Pancreas (tissue), 10 donors: ENCODE measurements at regions not wholly inside any gene's neighbourhood (a gene's known extent, or its start where the extent isn't known, plus 50 kb on each side); places are given as distances from the start of the nearest gene placed in this dataset.

Source experiments
- ATAC-seq, 4 donors: fragments of 200-7000 bp; cut with Tn5 transposase; one replicate each; pipeline versions ENCODE4 v1.8.0 to v1.9.1; 2020; ENCODE audit warnings: mild to moderate bottlenecking in 4 of 4, moderate library complexity in 4 of 4
- DNase-seq, 6 donors: peaks; one replicate each; pipeline ENCODE4 v3.0.0-alpha.2; 2020
- FAIRE-seq: peaks from 2 replicates; lab custom pipeline; 2012; peaks lifted over from hg19 to GRCh38; lab: Jason Lieb, UNC
- H3K27ac ChIP-seq, 4 donors: fragments of 200-600 bp; sonication (generic); 1 replicate in 3 of 4; 2 replicates in 1 of 4; pipeline versions ENCODE4 v1.5.0 to v1.8.0; 2020
- H3K27me3 ChIP-seq, 4 donors: fragments of 200-600 bp; one replicate each; pipeline ENCODE4 v1.8.0; 2021
- H3K36me3 ChIP-seq, 3 donors: fragments of 200-600 bp; sonication (generic) in 1 of 3; one replicate each; pipeline versions ENCODE4 v1.5.0 to v1.8.0; 2020 to 2021
- H3K4me1 ChIP-seq, 3 donors: fragments of 200-600 bp; one replicate each; pipeline ENCODE4 v1.8.0; 2021
- H3K4me3 ChIP-seq, 4 donors: fragments of 200-600 bp; sonication (generic) in 2 of 4; one replicate each; pipeline versions ENCODE4 v1.5.0 to v1.8.0; 2020 to 2021
- H3K9me3 ChIP-seq, 4 donors: fragments of 200-600 bp; one replicate each; pipeline ENCODE4 v1.8.0; 2021
- WGBS, 2 donors: extraction: QIAGEN DNeasy Blood & Tissue Kit; methylation state at CpG; one replicate each; pipeline ENCODE4 v1.1.7; 2013; 5-methylcytosine and 5-hydroxymethylcytosine counted together
- intact Hi-C, 3 donors: fragments of 100-400 bp; cut with DNase I; formaldehyde crosslinking; loops; one replicate each; pipeline versions ENCODE4 v1.11.1 to v1.14.2; 2022
- TF ChIP-seq, protein P1 (sequence below), 4 donors: fragments of 200-600 bp; sonication (generic) in 3 of 4; IDR thresholded peaks; one replicate each; pipeline versions ENCODE4 v1.5.0 to v1.8.0; 2021; ENCODE audit warnings: antibody characterized with exemption in 4 of 4
- donor health status: healthy with polysubstance abuse.
- donor health status: DM: no; HTN: no; CAD: no; lungs with moderate emphysema.
- donor health status: DM: no; HTN: no; CAD: no.
- donor health status: control.
- donor health status: control.
- donor health status: Bipolar disorder and iron deficiency.
- donor health status: DM: yes; HTN: yes; CAD: no.
- donor health status: DM: no; HTN: no; CAD: no.
- donor health status: DM: no; HTN: no; CAD: no.
- donor health status: DM: yes; HTN: yes; CAD: no.

DNA sequence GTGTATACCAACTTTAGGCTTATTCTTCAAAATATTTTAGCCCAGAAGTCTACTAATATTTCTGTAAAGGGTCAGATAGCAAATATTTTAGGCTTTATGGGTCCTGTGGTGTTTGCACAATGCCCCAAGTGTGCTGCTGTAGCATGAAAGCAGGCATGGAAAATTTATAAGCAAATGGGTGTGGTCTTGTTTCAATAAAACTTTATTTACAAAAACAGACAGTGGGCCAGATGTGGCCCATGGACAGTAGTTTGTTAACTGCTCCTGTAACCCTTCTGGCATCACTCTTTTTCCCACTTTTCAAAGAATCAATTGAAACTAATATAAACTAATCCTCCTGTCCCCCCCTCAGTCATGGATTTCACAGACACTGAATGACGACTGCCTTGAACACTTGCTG is 410.7 kb downstream of the SHISA9 start:
- 60 to 79% methylated on average over 1 of the region's 1 CpG for WGBS, 2 donors
- no peaks in the 10 kb centered on the region for H3K4me1 ChIP-seq
- FAIRE-seq (no peak), ATAC-seq (no peak), DNase-seq (no peak)
- intact Hi-C loops, result no loop called here
- no peak overlapping the region for H3K4me3 ChIP-seq
- H3K27me3 ChIP-seq, result no peaks in the 10 kb centered on the region
- TF ChIP-seq, protein P1, sequence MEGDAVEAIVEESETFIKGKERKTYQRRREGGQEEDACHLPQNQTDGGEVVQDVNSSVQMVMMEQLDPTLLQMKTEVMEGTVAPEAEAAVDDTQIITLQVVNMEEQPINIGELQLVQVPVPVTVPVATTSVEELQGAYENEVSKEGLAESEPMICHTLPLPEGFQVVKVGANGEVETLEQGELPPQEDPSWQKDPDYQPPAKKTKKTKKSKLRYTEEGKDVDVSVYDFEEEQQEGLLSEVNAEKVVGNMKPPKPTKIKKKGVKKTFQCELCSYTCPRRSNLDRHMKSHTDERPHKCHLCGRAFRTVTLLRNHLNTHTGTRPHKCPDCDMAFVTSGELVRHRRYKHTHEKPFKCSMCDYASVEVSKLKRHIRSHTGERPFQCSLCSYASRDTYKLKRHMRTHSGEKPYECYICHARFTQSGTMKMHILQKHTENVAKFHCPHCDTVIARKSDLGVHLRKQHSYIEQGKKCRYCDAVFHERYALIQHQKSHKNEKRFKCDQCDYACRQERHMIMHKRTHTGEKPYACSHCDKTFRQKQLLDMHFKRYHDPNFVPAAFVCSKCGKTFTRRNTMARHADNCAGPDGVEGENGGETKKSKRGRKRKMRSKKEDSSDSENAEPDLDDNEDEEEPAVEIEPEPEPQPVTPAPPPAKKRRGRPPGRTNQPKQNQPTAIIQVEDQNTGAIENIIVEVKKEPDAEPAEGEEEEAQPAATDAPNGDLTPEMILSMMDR (IDR thresholded peaks at IDR 0.05), result no peak
- H3K9me3 ChIP-seq, result no peaks in the 10 kb centered on the region
- no peaks in the 10 kb centered on the region for H3K36me3 ChIP-seq
- H3K27ac ChIP-seq, result no peak overlapping the region

DNA sequence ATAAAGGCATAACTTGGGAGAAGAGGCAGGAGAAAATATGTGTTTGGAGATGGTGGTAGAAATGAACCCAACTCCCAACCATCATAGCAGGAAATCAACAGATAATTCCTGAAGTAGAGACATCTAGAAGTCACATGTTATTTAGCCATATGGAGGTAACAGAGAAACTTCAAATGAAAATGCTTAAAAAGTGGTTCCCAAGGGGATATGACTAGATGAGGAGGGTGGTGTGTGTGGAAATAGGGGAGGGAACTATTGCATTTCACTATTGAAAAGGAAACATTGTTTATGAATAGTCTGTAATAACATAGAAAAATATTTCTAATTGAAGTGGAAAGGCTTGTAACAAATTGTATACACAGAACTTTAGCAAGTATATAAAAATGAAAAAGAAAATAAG is 412.0 kb downstream of the SHISA9 start:
- FAIRE-seq (no peak), ATAC-seq (no peak), DNase-seq (no peak)
- intact Hi-C loops, result no loop called here
- Histone ChIP-seq H3K36me3 (no peaks in the 10 kb centered on the region), H3K9me3 (no peaks in the 10 kb centered on the region), H3K4me1 (no peaks in the 10 kb centered on the region), H3K27ac (no peak overlapping the region), H3K4me3 (no peak overlapping the region), H3K27me3 (no peaks in the 10 kb centered on the region)
- TF ChIP-seq, protein P1 (IDR thresholded peaks at IDR 0.05), result no peak

DNA sequence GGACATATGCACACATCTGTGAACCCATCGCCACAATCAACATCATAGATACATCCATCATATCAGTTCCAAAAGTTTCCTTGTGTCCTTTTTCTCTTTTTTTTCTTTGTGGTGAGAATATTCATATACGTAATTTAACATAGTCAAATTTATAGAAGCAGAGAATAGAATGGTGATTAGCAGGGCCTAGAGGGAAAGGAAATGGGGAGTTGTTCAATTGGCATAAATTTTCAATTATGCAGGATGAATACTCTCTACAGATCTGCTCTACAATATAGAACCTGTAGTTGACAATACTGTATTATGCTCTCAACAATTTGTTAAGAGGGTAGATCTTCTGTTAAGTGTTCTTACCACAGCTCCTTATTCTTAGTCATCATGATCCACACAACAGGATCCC is 413.2 kb downstream of the SHISA9 start:
- H3K36me3 ChIP-seq, result no peaks in the 10 kb centered on the region
- ATAC-seq (no peak), DNase-seq (no peak), FAIRE-seq (no peak)
- H3K27me3 ChIP-seq, result no peaks in the 10 kb centered on the region
- H3K27ac ChIP-seq, result no peak overlapping the region
- H3K9me3 ChIP-seq, result no peaks in the 10 kb centered on the region
- intact Hi-C loops, result no loop called here
- no peak overlapping the region for H3K4me3 ChIP-seq
- TF ChIP-seq, protein P1 (IDR thresholded peaks at IDR 0.05), result no peak
- no peaks in the 10 kb centered on the region for H3K4me1 ChIP-seq
- 47 to 71% methylated on average over 2 of the region's 2 CpGs for WGBS, 2 donors

DNA sequence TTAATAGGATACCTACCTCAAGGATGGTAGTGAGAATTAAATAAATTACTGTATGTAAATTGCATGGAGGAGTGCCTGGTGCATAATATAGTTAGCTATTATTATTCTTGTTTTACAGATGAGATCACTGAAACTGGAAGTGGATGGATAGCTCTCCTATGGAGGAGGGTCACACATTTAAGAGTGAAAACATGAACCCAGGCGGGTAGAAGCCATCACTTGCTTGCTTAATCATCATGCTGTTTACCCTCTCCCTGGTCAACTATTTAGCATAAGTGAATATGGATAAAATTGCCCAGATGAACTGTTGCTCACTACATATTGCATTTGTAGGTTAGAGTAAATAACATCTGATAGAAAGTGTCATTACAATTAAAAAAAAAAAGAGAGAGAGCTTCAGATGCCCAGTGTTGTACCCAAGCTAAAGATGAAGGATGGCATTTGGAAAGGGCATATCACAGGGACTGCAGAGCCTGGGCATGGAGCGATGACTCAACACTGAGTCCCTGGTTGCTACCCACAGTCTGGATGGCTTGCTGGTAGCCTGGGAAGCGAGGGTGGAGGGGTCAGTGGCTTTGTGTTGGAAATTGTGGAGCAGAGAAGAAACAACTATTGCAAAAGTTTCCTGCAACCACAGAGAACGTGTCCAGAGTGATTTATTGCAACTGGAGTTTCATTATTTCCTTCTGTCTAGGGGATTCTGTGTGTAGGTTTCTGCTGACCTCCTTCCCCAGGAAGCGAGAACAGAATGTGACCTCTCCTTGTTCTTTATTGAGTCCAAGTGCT is 414.4 kb downstream of the SHISA9 start:
- TF ChIP-seq, protein P1 (IDR thresholded peaks at IDR 0.05), result no peak
- WGBS, 2 donors, result 55 to 65% methylated on average over 5 of the region's 5 CpGs

DNA sequence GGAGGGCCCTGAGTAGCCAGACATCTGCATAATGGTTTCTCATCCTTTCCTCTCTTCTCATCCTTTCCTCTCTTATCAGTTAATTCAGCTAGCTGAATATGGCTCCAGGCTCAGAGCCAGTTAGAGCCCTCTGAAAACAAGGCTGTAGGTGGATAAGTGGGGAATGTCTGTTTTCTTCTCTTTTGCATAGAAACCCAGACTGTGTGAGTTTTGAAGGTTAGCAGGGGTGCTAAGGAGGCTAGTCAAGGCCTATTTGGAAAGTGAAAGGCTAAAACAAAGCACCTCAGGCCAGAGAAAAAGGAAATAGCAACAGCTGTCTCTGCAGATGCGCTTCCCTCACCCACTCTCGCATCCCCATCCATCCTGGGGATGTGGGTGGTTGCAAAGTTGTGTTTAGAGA is 420.9 kb downstream of the SHISA9 start:
- intact Hi-C loops, result no loop called here
- FAIRE-seq, result no peak

More for the DNA sequence above, 414.4 kb downstream of the SHISA9 start:
- H3K4me1 ChIP-seq, result no peaks in the 10 kb centered on the region
- H3K27me3 ChIP-seq, result no peaks in the 10 kb centered on the region
- DNase-seq (no peak), FAIRE-seq (no peak), ATAC-seq (no peak)
- no peaks in the 10 kb centered on the region for H3K9me3 ChIP-seq
- no peak overlapping the region for H3K4me3 ChIP-seq
- no peak overlapping the region for H3K27ac ChIP-seq
- intact Hi-C loops, result no loop called here
- no peaks in the 10 kb centered on the region for H3K36me3 ChIP-seq

More for the DNA sequence above, 420.9 kb downstream of the SHISA9 start:
- no peak for DNase-seq
- TF ChIP-seq, protein P1 (IDR thresholded peaks at IDR 0.05), result no peak
- Histone ChIP-seq H3K27me3 (no peaks in the 10 kb centered on the region), H3K27ac (no peak overlapping the region), H3K9me3 (no peaks in the 10 kb centered on the region), H3K36me3 (no peaks in the 10 kb centered on the region), H3K4me3 (no peak overlapping the region), H3K4me1 (no peaks in the 10 kb centered on the region)
- no peak for ATAC-seq
- 47 to 62% methylated on average over 2 of the region's 2 CpGs for WGBS, 2 donors
